CMK (cell line): ENCODE measurements at regions not wholly inside any gene's neighbourhood (a gene's known extent, or its start where the extent isn't known, plus 50 kb on each side); places are given as distances from the start of the nearest gene placed in this dataset.
"Not testable (repeated sequence)": the region's sequence is repeated elsewhere in the genome, so short reads cannot be mapped to it uniquely, and the experiment has no call there.

Experiments used
- DNase-seq: peaks from one replicate; pipeline ENCODE4 v3.0.0-alpha.2; 2010; ENCODE audit warnings: low read depth

DNA sequence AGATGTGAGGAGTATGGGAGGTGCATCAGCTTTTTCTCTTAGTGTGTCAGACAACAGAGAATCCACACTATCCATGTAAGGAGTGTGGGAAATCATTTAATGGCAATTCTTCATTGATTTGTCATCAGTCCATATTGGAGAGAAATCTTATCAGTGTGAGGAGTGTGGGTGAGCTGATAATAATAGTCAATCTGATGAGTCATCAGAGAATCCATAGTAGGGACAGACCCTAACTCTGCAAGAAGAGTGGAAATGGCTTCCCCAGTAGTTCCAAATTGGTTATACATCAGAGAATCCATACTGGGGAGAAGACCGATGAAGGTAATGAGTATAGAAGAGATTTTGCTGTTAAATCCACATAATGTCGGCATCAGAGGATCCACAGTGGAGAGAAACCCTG, 150.5 kb upstream of the THUMPD2 start:
- no peak for DNase-seq

GRCh38 chr2:39925312-39925711, 146.3 kb upstream of the THUMPD2 start:
- no peak for DNase-seq

- DNase-seq, result no peak
These were observed 144.4 kb upstream of the THUMPD2 start for GRCh38 chr2:39923455-39923854.

DNA sequence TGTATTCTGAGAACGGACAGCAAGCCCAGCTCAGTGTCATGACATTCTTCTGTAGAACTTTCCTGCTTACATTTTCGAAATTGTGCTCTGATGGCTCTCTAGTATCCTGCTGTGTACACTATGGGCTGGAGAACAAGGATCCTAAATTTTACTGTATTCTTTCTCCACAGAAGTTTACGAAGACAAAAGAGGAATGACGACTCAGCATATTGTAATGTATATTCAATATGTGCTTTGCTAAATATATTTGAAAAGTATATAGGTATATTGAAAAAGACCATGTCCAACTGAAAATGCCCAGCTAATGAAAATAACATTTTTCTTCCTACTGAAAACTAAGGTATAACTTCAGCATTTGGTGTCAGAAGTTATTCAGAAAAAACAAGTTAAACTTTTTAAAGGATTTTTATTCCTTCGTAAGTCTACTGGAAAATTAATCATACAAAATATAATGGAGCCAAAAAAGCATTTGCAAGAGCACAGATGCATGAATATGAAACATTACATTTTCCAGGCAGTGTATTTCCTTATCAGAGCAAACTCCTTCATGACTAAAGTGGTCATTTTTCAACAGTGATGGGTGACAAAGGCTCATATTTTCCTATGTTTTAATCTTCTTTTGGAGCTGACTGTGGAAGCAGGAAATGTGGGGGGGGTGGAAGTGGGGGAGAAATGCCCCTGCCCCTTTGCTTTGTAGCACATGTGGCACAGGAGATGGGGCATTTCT, 143.8 kb upstream of the THUMPD2 start:
- DNase-seq, result no peak

DNA sequence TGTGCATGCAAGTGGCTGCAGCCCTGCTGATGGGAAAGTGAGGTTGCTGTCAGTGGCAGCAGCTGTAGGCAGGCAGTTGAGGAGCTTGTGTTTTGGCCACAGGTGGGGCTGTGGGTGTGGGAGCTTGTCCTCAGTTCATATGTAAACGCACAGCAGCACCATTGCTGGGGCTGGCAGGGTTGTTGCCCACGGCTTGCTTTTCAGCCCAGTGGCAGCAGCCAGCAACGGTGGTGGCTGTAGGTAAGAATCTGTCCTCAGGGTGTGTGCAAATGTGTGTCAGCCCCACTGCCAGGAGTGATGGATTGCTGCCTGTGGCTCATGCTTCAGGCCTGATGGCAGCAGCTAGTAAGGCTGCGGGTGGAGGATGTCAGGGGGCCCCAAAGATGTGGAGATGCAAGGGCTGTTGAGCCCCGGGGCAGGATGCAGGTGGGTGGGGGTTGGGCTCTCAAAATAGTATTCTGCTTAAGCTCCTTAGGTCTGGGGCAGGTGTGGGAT, 141.3 kb upstream of the THUMPD2 start:
- DNase-seq, result no peak

GRCh38 chr2:39919511-39920306, 140.7 kb upstream of the THUMPD2 start:
- no peak for DNase-seq

GRCh38 chr2:39918886-39919285, 139.8 kb upstream of the THUMPD2 start:
- no peak for DNase-seq

- DNase-seq, result not testable (repeated sequence)
These were observed 138.3 kb upstream of the THUMPD2 start for GRCh38 chr2:39917371-39917770.

DNA sequence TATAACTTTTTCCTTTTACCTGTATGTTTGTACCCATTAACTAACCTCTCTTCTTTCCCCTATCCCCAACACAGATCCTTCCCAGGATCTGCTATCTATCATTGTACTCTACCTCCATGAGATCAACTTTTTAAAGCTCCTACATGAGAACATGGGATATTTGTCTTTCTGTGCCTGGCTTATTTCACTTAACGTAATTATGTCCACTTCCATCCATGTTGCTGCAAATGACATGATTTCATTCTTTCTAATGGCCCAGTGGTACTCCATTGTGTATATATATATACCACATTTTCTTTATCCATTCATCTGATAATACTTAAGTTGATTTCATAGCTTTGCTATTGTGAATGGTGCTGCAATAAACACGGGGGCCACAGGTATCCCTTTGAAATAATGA, 135.9 kb upstream of the THUMPD2 start:
- DNase-seq, result no peak

GRCh38 chr2:39913648-39914461, 134.8 kb upstream of the THUMPD2 start:
- DNase-seq, result peak; percentile 20

- DNase-seq, result no peak
These were observed 123.0 kb upstream of the THUMPD2 start for GRCh38 chr2:39902103-39902502.

GRCh38 chr2:39898934-39899333, 119.9 kb upstream of the THUMPD2 start:
- no peak for DNase-seq

DNA sequence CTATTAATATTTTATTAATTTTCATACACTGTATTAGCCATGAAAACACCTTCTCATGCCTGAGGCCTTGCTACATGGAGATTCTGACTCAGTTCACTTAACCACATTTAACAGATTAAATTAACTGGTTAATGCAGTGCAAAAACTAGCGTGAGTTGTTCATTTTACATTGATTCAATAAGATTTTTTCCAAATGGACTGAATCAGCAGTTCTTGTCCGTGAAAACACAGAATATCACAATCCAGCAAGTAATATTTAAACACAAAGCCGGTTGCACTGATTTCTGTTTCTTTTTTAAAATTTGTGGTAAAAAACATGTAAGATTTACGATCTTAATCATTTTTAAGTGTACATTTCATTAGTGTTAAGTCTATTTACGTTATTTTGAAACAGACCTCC, 118.2 kb upstream of the THUMPD2 start:
- no peak for DNase-seq

DNA sequence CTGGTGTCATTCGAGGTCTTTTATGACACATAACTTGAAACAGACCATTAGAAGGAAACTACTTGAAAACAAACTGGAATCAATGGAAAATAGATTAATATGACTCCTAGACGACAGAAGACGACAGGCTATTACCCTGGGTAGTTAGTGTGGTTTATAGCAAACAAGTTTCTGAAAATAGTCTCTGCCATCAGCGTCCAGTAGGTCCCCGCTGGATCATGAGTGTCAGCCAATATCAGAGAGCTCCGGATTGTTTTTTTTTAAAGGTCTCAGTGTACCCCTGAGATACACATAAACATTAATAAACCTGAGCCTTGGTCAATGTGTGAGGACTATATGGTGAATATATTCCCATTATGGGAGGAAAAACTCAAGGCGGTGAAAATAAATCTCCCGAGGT, 115.0 kb upstream of the THUMPD2 start:
- no peak for DNase-seq

- DNase-seq, result no peak
These were observed 114.6 kb upstream of the THUMPD2 start for GRCh38 chr2:39893616-39894015.

DNA sequence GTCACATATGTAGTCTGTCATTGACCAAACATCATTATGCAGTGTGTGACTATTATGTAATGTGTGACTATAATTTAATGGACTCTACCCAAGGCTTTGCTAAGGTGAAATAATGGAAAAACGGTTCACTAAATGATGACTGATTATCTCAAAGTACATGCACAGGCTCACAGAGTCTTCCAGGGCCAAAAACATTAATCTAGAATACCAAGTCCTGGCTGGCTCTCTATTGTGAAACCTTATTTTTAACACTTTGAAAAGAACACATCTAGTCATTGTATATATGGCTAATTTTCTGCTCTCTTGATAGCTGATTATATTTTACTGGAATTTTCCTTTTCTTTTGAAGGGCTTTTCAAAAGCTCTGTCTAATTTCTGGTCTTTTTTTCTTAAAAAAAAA, 102.9 kb upstream of the THUMPD2 start:
- DNase-seq, result no peak

- no peak for DNase-seq
These were observed 102.4 kb upstream of the THUMPD2 start for GRCh38 chr2:39881494-39881893.

DNA sequence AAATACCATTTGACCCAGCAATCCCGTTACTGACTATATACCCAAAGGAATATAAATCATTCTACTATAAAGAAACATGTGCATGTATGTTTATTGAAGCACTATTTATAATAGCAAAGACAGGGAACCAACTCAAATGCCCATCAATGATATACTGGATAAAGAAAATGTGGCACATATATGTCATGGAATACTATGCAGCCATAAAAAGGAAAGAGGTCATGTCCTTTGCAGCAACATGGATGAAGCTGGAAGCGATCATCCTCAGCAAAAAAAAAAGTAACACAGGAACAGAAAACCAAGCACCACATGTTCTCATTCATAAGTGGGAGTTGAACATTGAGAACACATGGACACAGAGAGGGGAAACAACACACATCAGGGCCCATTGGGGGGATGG, 99.9 kb upstream of the THUMPD2 start:
- DNase-seq, result not testable (repeated sequence)

- no peak for DNase-seq
These were observed 96.8 kb upstream of the THUMPD2 start for GRCh38 chr2:39875914-39876267.

GRCh38 chr2:39875182-39875913, 96.3 kb upstream of the THUMPD2 start:
- no peak for DNase-seq

- DNase-seq, result no peak
These were observed 95.2 kb upstream of the THUMPD2 start for GRCh38 chr2:39874236-39874635.

- no peak for DNase-seq
These were observed 94.5 kb upstream of the THUMPD2 start for GRCh38 chr2:39873586-39873985.
